PC-3 (cell line): ENCODE measurements at regions not wholly inside any gene's neighbourhood (a gene's known extent, or its start where the extent isn't known, plus 50 kb on each side); places are given as distances from the start of the nearest gene placed in this dataset.
A peak's percentile ranks its signal among the peaks of the same experiment; 100 is the strongest.

ENCODE experiments used
- ATAC-seq: fragments of 200-7000 bp; cut with Tn5 transposase; 2 replicates; pipeline ENCODE4 v1.9.1; 2020; ENCODE audit warnings: mild to moderate bottlenecking, moderate library complexity
- BruUV-seq: library from RNA; stranded (reverse); fragments of 400-500 nt; replicated peaks from 2 replicates; lab custom pipeline; 2021; lab: Mats Ljungman, UMichigan
- CTCF ChIA-PET: fragments of 300-600 bp; sonication (Branson Sonifier 250); formaldehyde crosslinking; loops from one replicate; lab custom pipeline; 2022; ENCODE audit warnings: antibody characterized with exemption; lab: Charles Lee
- POLR2A ChIA-PET: fragments of 300-600 bp; sonication (Branson Sonifier 250); formaldehyde crosslinking; loops from one replicate; lab custom pipeline; 2022; ENCODE audit warnings: antibody characterized with exemption; ENCODE audit not compliant: unreplicated experiment; lab: Charles Lee
- DNase-seq: peaks from one replicate; pipeline ENCODE4 v3.0.0-alpha.2; 2015
- H2AFZ ChIP-seq: fragments of 300-600 bp; sonication (generic); 2 replicates; pipeline ENCODE4 v1.6.0; 2016; ENCODE audit warnings: antibody characterized with exemption, low read length
- H3F3A ChIP-seq: fragments of 300-600 bp; sonication (generic); one replicate; pipeline ENCODE4 v1.6.0; 2017; ENCODE audit warnings: antibody characterized with exemption, low read length, control low read depth, mild to moderate bottlenecking; ENCODE audit not compliant: unreplicated experiment
- H3K27ac ChIP-seq: fragments of 300-600 bp; sonication (generic); 2 replicates; pipeline ENCODE4 v1.5.1; 2016; ENCODE audit warnings: mild to moderate bottlenecking, low read length
- H3K27me3 ChIP-seq: fragments of 300-600 bp; sonication (generic); 2 replicates; pipeline ENCODE4 v1.6.1; 2016; ENCODE audit warnings: low read length, mixed read lengths
- H3K36me3 ChIP-seq: fragments of 300-600 bp; sonication (generic); 2 replicates; pipeline ENCODE4 v1.6.1; 2016; ENCODE audit warnings: low read depth, mixed run types, low read length, mixed read lengths
- H3K4me1 ChIP-seq: fragments of 300-600 bp; sonication (generic); 2 replicates; pipeline ENCODE4 v1.5.1; 2016; ENCODE audit warnings: low read length; ENCODE audit not compliant: insufficient read depth
- H3K4me2 ChIP-seq: fragments of 300-600 bp; sonication (generic); 2 replicates; pipeline ENCODE4 v1.6.0; 2016; ENCODE audit warnings: low read length
- H3K4me3 ChIP-seq: fragments of 300-600 bp; sonication (generic); 2 replicates; pipeline ENCODE4 v1.5.1; 2016; ENCODE audit warnings: mild to moderate bottlenecking, low read length, mixed read lengths
- H3K79me2 ChIP-seq: fragments of 300-600 bp; sonication (generic); 2 replicates; pipeline ENCODE4 v1.6.1; 2017; ENCODE audit warnings: low read length, mixed read lengths
- H3K9ac ChIP-seq: fragments of 300-600 bp; sonication (generic); 2 replicates; pipeline ENCODE4 v1.6.0; 2016; ENCODE audit warnings: mild to moderate bottlenecking, low read length
- H3K9me2 ChIP-seq: fragments of 300-600 bp; sonication (generic); replicated peaks from 2 replicates; pipeline ENCODE4 v1.6.1; 2016; ENCODE audit warnings: mixed run types, low read length, mixed read lengths
- H3K9me3 ChIP-seq: fragments of 300-600 bp; sonication (generic); 2 replicates; pipeline ENCODE4 v1.6.1; 2016; ENCODE audit warnings: low read length, mixed read lengths
- H4K20me1 ChIP-seq: fragments of 300-600 bp; sonication (generic); 2 replicates; pipeline ENCODE4 v1.6.1; 2016; ENCODE audit warnings: low read length, mixed read lengths
- CTCF ChIP-seq: fragments of 300-600 bp; sonication (generic); conservative IDR thresholded peaks from 2 replicates; pipeline ENCODE4 v1.5.1; 2017; ENCODE audit warnings: antibody characterized with exemption, low read depth, mild to moderate bottlenecking, low read length
- EZH2 ChIP-seq: fragments of 300-600 bp; sonication (generic); IDR thresholded peaks from one replicate; pipeline ENCODE4 v1.6.1; 2017; ENCODE audit warnings: antibody characterized with exemption, mild to moderate bottlenecking, low read length; ENCODE audit not compliant: unreplicated experiment
- EZH2phosphoT487 ChIP-seq: fragments of 300-600 bp; sonication (generic); IDR thresholded peaks from 2 replicates; pipeline ENCODE4 v1.6.1; 2018; ENCODE audit warnings: mild to moderate bottlenecking, antibody characterized with exemption, low read length, borderline replicate concordance
- intact Hi-C: fragments of 100-400 bp; cut with micrococcal nuclease; formaldehyde crosslinking; loops from 2 replicates; pipeline ENCODE4 v1.9.0; 2023

DNA sequence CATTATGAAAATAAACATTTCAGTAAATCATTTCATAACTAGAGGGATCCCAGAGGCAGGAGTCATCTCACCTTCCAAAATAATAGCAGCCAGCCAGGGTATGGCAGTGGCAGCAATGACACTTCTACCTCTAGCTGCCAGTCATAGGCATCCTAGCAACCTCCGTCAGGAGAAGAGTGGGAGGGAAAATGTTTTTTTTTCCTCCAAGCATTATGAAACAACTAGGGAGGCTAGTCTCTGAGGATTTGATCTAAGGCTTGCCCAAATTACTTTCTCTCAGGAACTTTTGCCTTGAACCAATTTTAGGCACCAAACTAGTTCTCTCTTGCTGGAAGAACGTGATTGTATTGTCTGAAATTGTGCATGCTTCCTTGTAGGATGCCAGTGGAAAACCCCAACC is 208.7 kb upstream of the PREP start:
- Histone ChIP-seq H3K9me3 (no peaks in the 10 kb centered on the region), H3F3A (no peaks in the 10 kb centered on the region), H3K9ac (no peak overlapping the region), H2AFZ (no peak overlapping the region), H3K27me3 (no peaks in the 10 kb centered on the region), H3K36me3 (no peaks in the 10 kb centered on the region), H4K20me1 (no peaks in the 10 kb centered on the region), H3K9me2 (no peaks in the 10 kb centered on the region), H3K4me2 (no peak overlapping the region), H3K79me2 (no peaks in the 10 kb centered on the region), H3K4me1 (peaks cover 24% of the 10 kb centered on the region), H3K4me3 (no peak overlapping the region), H3K27ac (no peak overlapping the region)
- DNase-seq (no peak), ATAC-seq (no peak)
- ChIA-PET CTCF (no interaction called here), POLR2A (no interaction called here)
- intact Hi-C loops, result no loop called here
- BruUV-seq, result no TSS peak
- TF ChIP-seq CTCF, result no peak
- TF ChIP-seq EZH2, result no peak
- TF ChIP-seq EZH2phosphoT487, result no peak

- CTCF ChIA-PET, result no interaction called here
- peak overlapping the region; percentile 73 for H2AFZ ChIP-seq
Observed at GRCh38 chr6:105609375-105609991, 206.6 kb upstream of the PREP start.

DNA sequence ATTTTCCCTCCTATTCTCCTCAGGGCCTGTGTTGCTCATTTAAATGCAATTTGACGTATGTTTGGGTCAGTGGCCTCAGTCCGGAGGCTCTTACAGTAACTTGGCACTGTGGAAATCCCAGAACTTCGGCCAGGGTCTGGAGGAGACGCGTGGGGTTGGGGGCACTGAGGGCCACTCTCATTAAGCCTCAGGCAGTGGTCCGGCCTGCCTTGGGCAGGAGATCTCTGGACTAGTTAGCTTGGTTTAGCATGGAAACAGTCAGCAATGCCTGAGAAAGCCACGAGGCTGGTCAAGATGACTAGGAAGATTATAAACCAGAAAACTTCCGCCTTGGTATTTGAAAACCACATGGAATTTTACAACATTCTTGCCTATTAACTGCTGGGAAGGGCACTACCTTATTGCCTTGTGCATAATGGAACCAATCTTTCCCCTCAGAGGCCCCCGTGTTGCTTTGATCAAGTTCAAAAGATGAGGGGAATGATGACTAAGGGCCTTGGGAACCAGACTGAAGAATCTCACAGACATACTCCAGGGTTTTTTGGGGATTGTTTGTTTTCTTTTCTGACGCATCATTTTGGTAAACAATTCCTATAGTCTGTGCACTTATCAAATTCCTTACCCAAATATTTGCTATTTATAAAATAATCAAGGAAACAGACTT is 206.0 kb upstream of the PREP start:
- H3F3A ChIP-seq, result no peaks in the 10 kb centered on the region
- CTCF ChIA-PET, result no interaction called here
- peak; percentile 76 for ATAC-seq
- no peak for TF ChIP-seq EZH2
- TF ChIP-seq EZH2phosphoT487, result no peak
- TF ChIP-seq CTCF, result no peak
- H4K20me1 ChIP-seq, result no peaks in the 10 kb centered on the region
- POLR2A ChIA-PET, result no interaction called here
- intact Hi-C loops, result no loop called here
- H3K36me3 ChIP-seq, result no peaks in the 10 kb centered on the region
- H3K9me3 ChIP-seq, result no peaks in the 10 kb centered on the region
- no peaks in the 10 kb centered on the region for H3K9me2 ChIP-seq
- peak overlapping the region; percentile 81 for H3K9ac ChIP-seq
- H3K4me2 ChIP-seq, result peak overlapping the region; percentile 79
- no peak overlapping the region; the same call in 1 of the 2 replicates for H3K4me3 ChIP-seq
- H2AFZ ChIP-seq, result peak overlapping the region; percentile 73
- peak overlapping the region; percentile 99 for H3K27ac ChIP-seq
- peaks cover 24% of the 10 kb centered on the region for H3K4me1 ChIP-seq
- DNase-seq, result peak; percentile 84
- no peaks in the 10 kb centered on the region for H3K79me2 ChIP-seq
- H3K27me3 ChIP-seq, result no peaks in the 10 kb centered on the region
- BruUV-seq, result no TSS peak

More at GRCh38 chr6:105609375-105609991, 206.6 kb upstream of the PREP start:
- Histone ChIP-seq H3K9ac (peak overlapping the region; percentile 78), H3K27ac (peak overlapping the region; percentile 99), H3K27me3 (no peaks in the 10 kb centered on the region), H3K4me2 (peak overlapping the region; percentile 79), H3K9me2 (no peaks in the 10 kb centered on the region), H4K20me1 (no peaks in the 10 kb centered on the region), H3K4me1 (peaks cover 24% of the 10 kb centered on the region), H3K36me3 (no peaks in the 10 kb centered on the region), H3K9me3 (no peaks in the 10 kb centered on the region), H3F3A (no peaks in the 10 kb centered on the region), H3K79me2 (no peaks in the 10 kb centered on the region), H3K4me3 (peak overlapping the region; percentile 48; the same call in 1 of the 2 replicates)
- intact Hi-C loops, result no loop called here
- DNase-seq (peak; percentile 71), ATAC-seq (peak; percentile 57)
- BruUV-seq, result no TSS peak
- POLR2A ChIA-PET, result no interaction called here
- TF ChIP-seq EZH2, result no peak
